CD8-positive, alpha-beta memory T cell (primary cell): ENCODE measurements at regions not wholly inside any gene's neighbourhood (a gene's known extent, or its start where the extent isn't known, plus 50 kb on each side); places are given as distances from the start of the nearest gene placed in this dataset.

Experiments
- CTCF ChIA-PET: fragments of 350-600 bp; sonication (Branson Sonifier 250); formaldehyde crosslinking; loops from one replicate; lab custom pipeline; 2021; ENCODE audit warnings: antibody characterized with exemption; lab: Charles Lee
- POLR2A ChIA-PET: fragments of 350-600 bp; sonication (Branson Sonifier 250); formaldehyde crosslinking; loops from one replicate; lab custom pipeline; 2021; ENCODE audit warnings: antibody characterized with exemption; lab: Charles Lee
- DNase-seq, 5 donors: peaks; one replicate each; pipeline versions ENCODE4 v3.0.0 to v3.0.0-alpha.2; 2020 to 2022; ENCODE audit warnings: mixed read lengths in 1 of 5
- H3K27ac ChIP-seq: one replicate; pipeline ENCODE4 v1.7.0; 2013; ENCODE audit warnings: low read depth, mild to moderate bottlenecking, low read length, moderate library complexity
- H3K27me3 ChIP-seq: 2 replicates; pipeline ENCODE4 v1.7.0; 2013; ENCODE audit warnings: low read length, mild to moderate bottlenecking; ENCODE audit not compliant: insufficient read depth, poor library complexity, severe bottlenecking
- H3K36me3 ChIP-seq: 2 replicates; pipeline ENCODE4 v1.7.0; 2013; ENCODE audit warnings: mild to moderate bottlenecking, low read length, moderate library complexity; ENCODE audit not compliant: insufficient read depth
- H3K4me1 ChIP-seq: 2 replicates; pipeline ENCODE4 v1.7.0; 2013; ENCODE audit warnings: mild to moderate bottlenecking, low read length, moderate library complexity; ENCODE audit not compliant: insufficient read depth
- H3K4me3 ChIP-seq: 2 replicates; pipeline ENCODE4 v1.7.0; 2013; ENCODE audit warnings: mild to moderate bottlenecking, low read length
- H3K9me3 ChIP-seq: 2 replicates; pipeline ENCODE4 v1.7.0; 2013; ENCODE audit warnings: mild to moderate bottlenecking, low read length
- H3K27ac Mint-ChIP-seq, 8 donors: one replicate each; pipeline ENCODE4 v1.8.0; 2020 to 2021; ENCODE audit warnings: mixed read lengths in 8 of 8, mild to moderate bottlenecking in 6 of 8, inconsistent platforms in 3 of 8, moderate library complexity in 3 of 8
- H3K27me3 Mint-ChIP-seq, 2 donors: one replicate each; pipeline ENCODE4 v1.8.0; 2020 to 2021; ENCODE audit warnings: mixed read lengths in 2 of 2, mild to moderate bottlenecking in 1 of 2, moderate library complexity in 1 of 2
- H3K36me3 Mint-ChIP-seq, 3 donors: one replicate each; pipeline ENCODE4 v1.8.0; 2020 to 2021; ENCODE audit warnings: mixed read lengths in 3 of 3, inconsistent platforms in 1 of 3, mild to moderate bottlenecking in 1 of 3
- H3K4me1 Mint-ChIP-seq, 3 donors: one replicate each; pipeline ENCODE4 v1.8.0; 2020 to 2021; ENCODE audit warnings: mixed read lengths in 3 of 3, inconsistent platforms in 1 of 3, mild to moderate bottlenecking in 1 of 3
- H3K4me3 Mint-ChIP-seq, 7 donors: one replicate each; pipeline ENCODE4 v1.8.0; 2020 to 2021; ENCODE audit warnings: mixed read lengths in 7 of 7, mild to moderate bottlenecking in 6 of 7, moderate library complexity in 4 of 7, inconsistent platforms in 2 of 7
- H3K9me3 Mint-ChIP-seq, 5 donors: one replicate each; pipeline ENCODE4 v1.8.0; 2020 to 2022; ENCODE audit warnings: mixed read lengths in 5 of 5, mild to moderate bottlenecking in 3 of 5, moderate library complexity in 2 of 5, inconsistent platforms in 1 of 5

DNA sequence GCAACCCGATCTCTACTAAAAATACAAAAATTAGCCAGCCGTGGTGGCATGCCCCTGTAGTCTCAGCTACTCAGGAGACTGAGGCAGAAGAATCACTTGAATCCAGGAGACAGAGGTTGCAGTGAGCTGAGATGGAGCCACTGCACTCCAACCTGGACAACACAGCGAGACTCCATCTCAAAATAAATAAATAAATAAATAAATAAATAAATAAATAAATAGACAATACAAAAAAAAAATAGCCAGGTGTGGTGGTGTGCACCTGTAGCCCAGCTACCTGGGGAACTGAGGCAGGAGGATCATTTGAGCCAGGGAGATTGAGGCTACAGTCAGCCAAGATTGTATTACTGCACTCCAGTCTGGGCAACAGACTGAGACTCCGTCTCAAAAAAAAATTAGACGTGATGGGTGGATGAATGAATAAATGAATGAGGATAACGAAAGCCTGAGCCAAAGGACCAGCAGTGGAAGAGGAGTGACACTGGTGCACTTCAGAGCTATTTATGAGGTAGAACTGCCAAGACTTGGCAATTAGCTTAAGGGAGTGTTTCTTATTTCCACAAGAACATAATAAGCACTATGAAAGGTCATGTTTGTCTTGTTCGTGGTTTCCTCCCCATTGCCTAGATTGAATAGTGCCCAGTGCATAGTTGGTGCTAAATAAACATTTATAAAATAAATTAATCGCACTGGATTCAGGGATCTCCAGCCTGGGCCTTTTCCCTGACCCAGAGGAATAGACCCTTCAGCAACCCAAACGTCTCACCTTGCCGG lies 232.2 kb downstream of the IDS start:
- H3K4me1 Mint-ChIP-seq: no peaks in the 10 kb centered on the region
- H3K4me1 ChIP-seq: no peaks in the 10 kb centered on the region
- ChIA-PET CTCF (no interaction called here), POLR2A (no interaction called here)
- H3K27me3 Mint-ChIP-seq: peaks cover 0 to 3% of the 10 kb centered on the region in 2 donors
- H3K9me3 Mint-ChIP-seq: peaks cover 0 to 1% (median 0%) of the 10 kb centered on the region in 5 donors
- H3K27ac Mint-ChIP-seq: no peak overlapping the region
- no peak overlapping the region for H3K27ac ChIP-seq
- H3K36me3 Mint-ChIP-seq: no peaks in the 10 kb centered on the region
- no peaks in the 10 kb centered on the region for H3K36me3 ChIP-seq
- no peaks in the 10 kb centered on the region for H3K9me3 ChIP-seq
- no peak overlapping the region for H3K4me3 Mint-ChIP-seq
- H3K27me3 ChIP-seq: no peaks in the 10 kb centered on the region
- no peak for DNase-seq
- no peak overlapping the region for H3K4me3 ChIP-seq

DNA sequence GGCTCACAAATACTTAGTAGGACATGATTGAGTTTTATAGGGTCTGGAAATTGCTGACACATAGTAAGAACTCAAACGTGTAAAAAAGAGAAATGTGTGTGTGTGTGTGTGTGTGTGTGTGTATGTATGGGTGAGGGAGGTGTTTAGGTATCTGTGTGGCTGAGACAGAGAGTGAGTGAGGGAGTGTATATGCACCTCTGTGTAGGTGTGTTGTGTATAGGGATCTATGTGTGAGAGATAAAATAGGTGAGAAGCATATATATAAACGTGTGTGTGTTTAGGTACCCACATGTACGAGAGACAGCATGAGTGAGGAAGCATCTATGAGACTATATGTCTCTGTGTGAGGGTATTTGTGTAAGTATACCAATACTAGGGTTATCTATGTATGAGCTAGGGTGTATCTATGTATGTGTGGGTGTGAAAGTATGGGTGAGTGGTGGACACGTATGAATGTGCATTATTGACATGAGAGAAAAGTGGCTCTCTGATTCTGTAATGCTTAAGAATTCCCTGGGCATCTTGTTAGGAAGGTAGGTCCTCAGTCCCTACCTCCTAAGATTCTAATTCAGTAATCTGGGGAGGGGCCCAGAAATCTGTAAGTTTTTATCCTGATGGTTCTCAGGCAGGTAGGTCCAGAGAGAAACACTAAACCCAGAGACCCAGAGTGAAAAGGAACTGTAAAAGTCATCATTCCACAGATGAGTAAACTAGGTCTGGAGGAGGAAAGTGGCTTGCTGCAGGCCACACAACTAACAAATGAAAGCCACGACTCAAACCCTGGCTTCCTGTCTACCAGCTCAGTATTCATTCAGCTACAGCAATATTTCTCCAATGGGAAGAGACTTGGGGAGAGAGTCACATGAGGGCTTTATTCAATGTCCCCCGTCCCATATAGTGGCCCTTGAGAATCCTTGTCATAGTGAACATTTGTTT lies 237.0 kb downstream of the IDS start:
- no peak for DNase-seq
- Mint-ChIP-seq H3K4me3 (no peak overlapping the region), H3K9me3 (peaks cover 0 to 2% (median 0%) of the 10 kb centered on the region in 5 donors), H3K27ac (no peak overlapping the region), H3K36me3 (no peaks in the 10 kb centered on the region), H3K4me1 (no peaks in the 10 kb centered on the region), H3K27me3 (peaks cover 0 to 10% of the 10 kb centered on the region in 2 donors)
- no peaks in the 10 kb centered on the region for H3K27me3 ChIP-seq
- CTCF ChIA-PET: no interaction called here
- H3K4me3 ChIP-seq: no peak overlapping the region
- POLR2A ChIA-PET: no interaction called here
- H3K27ac ChIP-seq: no peak overlapping the region
- no peaks in the 10 kb centered on the region for H3K9me3 ChIP-seq
- H3K4me1 ChIP-seq: no peaks in the 10 kb centered on the region
- no peaks in the 10 kb centered on the region for H3K36me3 ChIP-seq

DNA sequence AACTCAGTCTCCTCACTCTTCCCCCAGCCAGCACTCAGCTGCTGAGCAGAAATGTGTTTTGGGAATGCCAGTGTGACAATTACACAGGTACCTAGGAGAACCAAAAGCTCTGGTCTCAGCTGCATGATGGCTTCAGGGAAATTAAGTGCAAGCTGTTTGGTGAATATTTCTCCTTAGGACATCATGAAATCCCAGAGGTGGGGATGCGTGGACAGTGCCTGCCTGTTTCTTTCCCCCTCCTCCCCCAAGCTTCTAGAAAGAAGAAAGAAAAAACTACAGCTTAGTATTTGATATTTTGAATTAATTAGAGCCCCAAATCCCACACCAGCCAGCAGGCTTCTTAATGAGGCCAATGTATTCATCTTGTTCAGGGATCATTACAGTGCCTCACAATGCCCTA lies 243.0 kb downstream of the IDS start:
- no peaks in the 10 kb centered on the region for H3K4me1 Mint-ChIP-seq
- ChIA-PET POLR2A (no interaction called here), CTCF (no interaction called here)
- Histone ChIP-seq H3K27me3 (no peaks in the 10 kb centered on the region), H3K27ac (no peak overlapping the region), H3K4me1 (no peaks in the 10 kb centered on the region), H3K9me3 (no peaks in the 10 kb centered on the region), H3K4me3 (no peak overlapping the region), H3K36me3 (no peaks in the 10 kb centered on the region)
- DNase-seq: no peak
- peaks cover 0 to 6% of the 10 kb centered on the region in 2 donors for H3K27me3 Mint-ChIP-seq
- H3K27ac Mint-ChIP-seq: no peak overlapping the region
- no peaks in the 10 kb centered on the region for H3K36me3 Mint-ChIP-seq
- peaks cover 0 to 2% (median 0%) of the 10 kb centered on the region in 5 donors for H3K9me3 Mint-ChIP-seq
- H3K4me3 Mint-ChIP-seq: no peak overlapping the region

DNA sequence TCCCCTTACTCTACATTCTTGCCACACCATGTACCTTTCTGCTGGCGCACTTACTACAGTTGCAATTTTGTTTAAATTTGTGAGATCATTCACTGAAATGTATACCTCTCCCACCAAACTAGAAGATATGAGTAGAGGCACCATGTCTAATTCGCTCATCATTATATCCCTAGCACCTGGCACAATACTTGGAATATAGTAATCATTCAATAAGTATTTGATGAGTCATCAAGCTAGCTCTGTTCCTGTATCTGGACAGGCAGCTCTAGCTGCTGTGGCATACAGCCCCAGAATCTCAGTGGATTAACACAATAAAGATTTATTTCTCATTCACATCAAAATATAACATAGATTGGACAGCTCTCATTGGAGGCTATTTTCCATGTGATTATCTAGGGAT lies 245.9 kb downstream of the IDS start:
- POLR2A ChIA-PET: no interaction called here
- Histone ChIP-seq H3K4me1 (no peaks in the 10 kb centered on the region), H3K4me3 (no peak overlapping the region), H3K27me3 (no peaks in the 10 kb centered on the region), H3K36me3 (no peaks in the 10 kb centered on the region), H3K9me3 (no peaks in the 10 kb centered on the region), H3K27ac (no peak overlapping the region)
- H3K36me3 Mint-ChIP-seq: no peaks in the 10 kb centered on the region
- no peak overlapping the region for H3K27ac Mint-ChIP-seq
- peaks cover 0 to 3% of the 10 kb centered on the region in 2 donors for H3K27me3 Mint-ChIP-seq
- CTCF ChIA-PET: no interaction called here
- no peak overlapping the region for H3K4me3 Mint-ChIP-seq
- H3K4me1 Mint-ChIP-seq: no peaks in the 10 kb centered on the region
- H3K9me3 Mint-ChIP-seq: no peaks in the 10 kb centered on the region
- DNase-seq: no peak

DNA sequence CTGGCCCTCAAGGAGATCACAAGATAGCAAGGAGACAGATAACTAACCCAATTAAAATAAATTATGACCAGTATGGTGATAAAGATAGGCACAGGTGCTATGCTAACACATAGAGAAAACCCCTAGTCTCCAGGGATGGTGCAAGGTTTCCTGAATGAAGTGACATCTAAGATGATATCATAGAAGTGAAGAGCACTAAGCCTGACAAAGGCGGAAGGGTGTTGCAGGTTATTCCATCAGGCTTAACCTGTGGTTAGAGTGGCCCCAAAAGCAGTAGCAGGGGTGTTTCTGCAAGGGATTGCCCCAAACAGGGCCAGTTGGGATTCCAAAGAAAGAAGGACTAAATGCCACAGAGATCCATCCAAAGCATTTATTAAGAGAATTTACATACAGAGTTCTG lies 249.2 kb downstream of the IDS start:
- H3K4me3 Mint-ChIP-seq: no peak overlapping the region
- no peaks in the 10 kb centered on the region for H3K4me1 Mint-ChIP-seq
- Histone ChIP-seq H3K27ac (no peak overlapping the region), H3K4me3 (no peak overlapping the region), H3K27me3 (no peaks in the 10 kb centered on the region), H3K36me3 (no peaks in the 10 kb centered on the region), H3K4me1 (no peaks in the 10 kb centered on the region), H3K9me3 (no peaks in the 10 kb centered on the region)
- DNase-seq: no peak
- no peaks in the 10 kb centered on the region for H3K36me3 Mint-ChIP-seq
- peaks cover 0 to 2% of the 10 kb centered on the region in 2 donors for H3K27me3 Mint-ChIP-seq
- POLR2A ChIA-PET: no interaction called here
- H3K27ac Mint-ChIP-seq: no peak overlapping the region
- CTCF ChIA-PET: no interaction called here
- no peaks in the 10 kb centered on the region for H3K9me3 Mint-ChIP-seq

DNA sequence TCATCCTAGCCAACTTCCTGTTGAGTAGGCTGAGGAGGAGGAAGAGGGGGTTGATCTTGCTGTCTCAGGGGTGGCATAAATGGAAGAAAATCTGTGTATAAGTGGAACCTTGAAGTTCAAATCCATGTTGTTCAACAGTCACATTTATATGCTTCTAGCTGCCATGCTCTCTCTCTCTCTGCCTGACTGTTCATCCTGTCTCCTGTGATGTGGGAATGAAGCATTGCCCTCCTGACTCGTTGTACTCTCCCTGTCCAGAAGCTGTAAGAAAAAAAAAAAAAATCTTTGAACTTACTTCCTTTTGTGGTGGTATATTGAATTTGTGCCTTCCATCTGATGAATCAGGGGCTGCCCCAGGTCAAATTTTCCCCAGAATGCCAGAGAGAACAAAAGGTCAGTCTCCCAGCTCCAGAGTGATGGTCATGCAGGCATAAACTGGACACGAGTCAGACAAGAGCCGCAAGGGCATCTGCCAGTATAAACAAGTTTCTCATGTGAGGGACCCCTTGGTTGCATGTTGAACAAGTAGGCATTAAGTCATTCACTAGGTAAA lies 257.0 kb downstream of the IDS start:
- Mint-ChIP-seq H3K4me1 (no peaks in the 10 kb centered on the region), H3K36me3 (no peaks in the 10 kb centered on the region), H3K27ac (no peak overlapping the region), H3K4me3 (no peak overlapping the region), H3K9me3 (no peaks in the 10 kb centered on the region), H3K27me3 (peaks cover 0 to 2% of the 10 kb centered on the region in 2 donors)
- Histone ChIP-seq H3K36me3 (no peaks in the 10 kb centered on the region), H3K4me3 (no peak overlapping the region), H3K9me3 (no peaks in the 10 kb centered on the region), H3K4me1 (no peaks in the 10 kb centered on the region), H3K27ac (no peak overlapping the region), H3K27me3 (no peaks in the 10 kb centered on the region)
- ChIA-PET CTCF (no interaction called here), POLR2A (no interaction called here)
- no peak for DNase-seq

DNA sequence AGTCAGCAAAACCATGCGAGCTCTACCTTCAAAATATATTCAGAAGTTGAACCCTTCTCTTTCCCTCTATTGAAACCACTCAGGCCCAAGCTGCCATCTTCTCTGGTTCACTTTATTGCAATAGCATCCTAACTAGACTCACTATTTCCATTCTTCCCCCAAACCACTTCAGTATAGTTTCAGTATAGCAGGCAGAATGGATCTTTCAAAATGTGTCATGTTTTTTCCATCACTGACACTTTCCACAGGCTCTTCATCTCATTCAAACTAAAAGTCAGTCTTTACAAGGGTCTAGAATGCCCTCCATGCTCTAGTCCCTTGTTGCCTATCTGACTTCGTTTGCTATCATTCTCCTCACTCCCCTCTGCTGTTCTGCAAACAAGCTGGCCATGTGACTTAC lies 274.4 kb downstream of the IDS start:
- no peak overlapping the region for H3K27ac Mint-ChIP-seq
- peaks cover 7% of the 10 kb centered on the region in 2 donors for H3K27me3 Mint-ChIP-seq
- Histone ChIP-seq H3K27me3 (no peaks in the 10 kb centered on the region), H3K4me1 (no peaks in the 10 kb centered on the region), H3K4me3 (no peak overlapping the region), H3K9me3 (no peaks in the 10 kb centered on the region), H3K27ac (no peak overlapping the region), H3K36me3 (no peaks in the 10 kb centered on the region)
- ChIA-PET CTCF (no interaction called here), POLR2A (no interaction called here)
- H3K4me1 Mint-ChIP-seq: no peaks in the 10 kb centered on the region
- H3K36me3 Mint-ChIP-seq: peaks cover 0 to 2% (median 0%) of the 10 kb centered on the region in 3 donors
- H3K9me3 Mint-ChIP-seq: peaks cover 0 to 8% (median 7%) of the 10 kb centered on the region in 5 donors
- no peak for DNase-seq
- no peak overlapping the region for H3K4me3 Mint-ChIP-seq

DNA sequence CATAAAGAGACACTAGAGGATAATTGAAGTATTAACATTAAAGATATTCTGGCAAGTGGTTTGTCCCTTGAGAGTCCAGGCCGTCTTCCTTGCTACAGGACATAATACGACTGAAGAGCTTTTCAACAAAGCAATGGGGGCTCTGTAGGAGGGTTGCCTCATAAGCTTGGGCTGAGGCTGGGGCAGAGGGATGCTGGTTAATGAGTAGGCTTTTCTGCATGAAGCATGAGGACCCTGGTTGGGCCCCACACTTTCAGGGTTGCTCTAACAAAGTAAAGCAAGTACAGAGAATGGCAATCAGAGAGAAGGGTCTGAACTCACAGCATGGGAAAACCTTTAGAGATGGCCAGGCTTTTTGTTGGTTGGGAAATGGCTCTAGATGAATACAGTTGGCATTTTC lies 281.3 kb downstream of the IDS start:
- CTCF ChIA-PET: no interaction called here
- no peak overlapping the region for H3K27ac Mint-ChIP-seq
- no peak overlapping the region for H3K4me3 Mint-ChIP-seq
- no peaks in the 10 kb centered on the region for H3K36me3 Mint-ChIP-seq
- POLR2A ChIA-PET: no interaction called here
- H3K27me3 Mint-ChIP-seq: peaks cover 0 to 5% of the 10 kb centered on the region in 2 donors
- DNase-seq: no peak
- no peak overlapping the region for H3K27ac ChIP-seq
- H3K4me1 ChIP-seq: no peaks in the 10 kb centered on the region
- H3K9me3 Mint-ChIP-seq: peaks cover 0 to 8% (median 0%) of the 10 kb centered on the region in 5 donors
- H3K36me3 ChIP-seq: no peaks in the 10 kb centered on the region
- no peaks in the 10 kb centered on the region for H3K4me1 Mint-ChIP-seq
- no peaks in the 10 kb centered on the region for H3K27me3 ChIP-seq
- no peak overlapping the region for H3K4me3 ChIP-seq
- no peaks in the 10 kb centered on the region for H3K9me3 ChIP-seq
